Smooth muscle cell (in vitro differentiated cells): ENCODE measurements at regions not wholly inside any gene's neighbourhood (a gene's known extent, or its start where the extent isn't known, plus 50 kb on each side); places are given as distances from the start of the nearest gene placed in this dataset.
A peak's percentile ranks its signal among the peaks of the same experiment; 100 is the strongest.
"Not testable (repeated sequence)": the region's sequence is repeated elsewhere in the genome, so short reads cannot be mapped to it uniquely, and the experiment has no call there.

ENCODE experiments used
- DNase-seq: peaks from one replicate; lab custom pipeline; 2025; ENCODE audit not compliant: unreplicated experiment; lab: John Stamatoyannopoulos, UW
- H2AFZ ChIP-seq: fragments of 200-600 bp; sonication (generic); 2 replicates; pipeline ENCODE4 v1.6.0; 2016; ENCODE audit warnings: antibody characterized with exemption, low read depth, mild to moderate bottlenecking
- H3F3A ChIP-seq: fragments of 200-600 bp; sonication (generic); 2 replicates; pipeline ENCODE4 v1.6.0; 2017; ENCODE audit warnings: antibody characterized with exemption, low read depth
- H3K27ac ChIP-seq: fragments of 200-600 bp; sonication (generic); 2 replicates; pipeline ENCODE4 v1.5.1; 2016; ENCODE audit warnings: low read depth, mild to moderate bottlenecking
- H3K27me3 ChIP-seq: fragments of 200-600 bp; sonication (generic); 2 replicates; pipeline ENCODE4 v1.6.1; 2016; ENCODE audit warnings: low read depth, mild to moderate bottlenecking
- H3K36me3 ChIP-seq: fragments of 200-600 bp; sonication (generic); 2 replicates; pipeline ENCODE4 v1.5.1; 2016; ENCODE audit warnings: low read depth
- H3K4me1 ChIP-seq: fragments of 200-600 bp; sonication (generic); 2 replicates; pipeline ENCODE4 v1.5.1; 2016; ENCODE audit warnings: low read depth
- H3K4me2 ChIP-seq: fragments of 200-600 bp; sonication (generic); 2 replicates; pipeline ENCODE4 v1.6.0; 2016; ENCODE audit warnings: mild to moderate bottlenecking
- H3K4me3 ChIP-seq: fragments of 200-600 bp; sonication (generic); 2 replicates; pipeline ENCODE4 v1.5.1; 2016; ENCODE audit warnings: mild to moderate bottlenecking
- H3K79me2 ChIP-seq: fragments of 200-600 bp; sonication (generic); 2 replicates; pipeline ENCODE4 v1.6.0; 2016; ENCODE audit warnings: low read depth, mild to moderate bottlenecking
- H3K9ac ChIP-seq: fragments of 200-600 bp; sonication (generic); 2 replicates; pipeline ENCODE4 v1.6.0; 2016; ENCODE audit warnings: low read depth
- H3K9me3 ChIP-seq: fragments of 200-600 bp; sonication (generic); replicated peaks from 2 replicates; pipeline ENCODE4 v1.5.1; 2016; ENCODE audit warnings: low read depth
- H4K20me1 ChIP-seq: fragments of 200-600 bp; sonication (generic); 2 replicates; pipeline ENCODE4 v1.6.0; 2016; ENCODE audit warnings: low read depth
- CTCF ChIP-seq: fragments of 200-600 bp; sonication (generic); IDR thresholded peaks from 2 replicates; pipeline ENCODE4 v1.5.1; 2017; ENCODE audit warnings: borderline replicate concordance, mild to moderate bottlenecking, antibody characterized with exemption; ENCODE audit not compliant: insufficient read depth, poor library complexity, severe bottlenecking
- WGBS: methylation state at CpG from one replicate; pipeline ENCODE4 v1.1.7; 2016; ENCODE audit warnings: low lambda C conversion rate; 5-methylcytosine and 5-hydroxymethylcytosine counted together

- Histone ChIP-seq H3K4me3 (no peak overlapping the region), H3K36me3 (no peaks in the 10 kb centered on the region), H3K9ac (no peak overlapping the region), H4K20me1 (no peaks in the 10 kb centered on the region), H3K27me3 (no peaks in the 10 kb centered on the region), H3K27ac (no peak overlapping the region), H3K4me1 (no peaks in the 10 kb centered on the region), H2AFZ (no peak overlapping the region), H3K79me2 (no peaks in the 10 kb centered on the region), H3F3A (peaks cover 3% of the 10 kb centered on the region), H3K4me2 (no peak overlapping the region), H3K9me3 (no peaks in the 10 kb centered on the region)
- 63% methylated on average over 3 of the region's 3 CpGs for WGBS
- no peak for DNase-seq
- TF ChIP-seq CTCF, result no peak
These were observed 261.1 kb downstream of the ANAPC1 start for GRCh38 chr2:111622859-111623258.

- H3K27ac ChIP-seq, result no peak overlapping the region
- no peak for DNase-seq
These were observed 260.6 kb downstream of the ANAPC1 start for GRCh38 chr2:111623380-111623779.

GRCh38 chr2:111624411-111625156, 259.4 kb downstream of the ANAPC1 start:
- no peaks in the 10 kb centered on the region for H3K27me3 ChIP-seq
- peaks cover 5% of the 10 kb centered on the region for H3K9me3 ChIP-seq
- no peaks in the 10 kb centered on the region for H4K20me1 ChIP-seq
- no peak overlapping the region for H3K4me3 ChIP-seq
- no peaks in the 10 kb centered on the region for H3K79me2 ChIP-seq
- H3K9ac ChIP-seq, result no peak overlapping the region
- no peak overlapping the region for H2AFZ ChIP-seq
- peak overlapping the region; percentile 11 for H3K27ac ChIP-seq
- no peak for DNase-seq
- no peak for TF ChIP-seq CTCF
- no peaks in the 10 kb centered on the region for H3K36me3 ChIP-seq
- 25% methylated on average over 3 of the region's 3 CpGs for WGBS
- H3F3A ChIP-seq, result peaks cover 3% of the 10 kb centered on the region
- peak overlapping the region; percentile 56 for H3K4me2 ChIP-seq
- no peaks in the 10 kb centered on the region for H3K4me1 ChIP-seq

More at GRCh38 chr2:111623380-111623779, 260.6 kb downstream of the ANAPC1 start:
- Histone ChIP-seq H3K36me3 (no peaks in the 10 kb centered on the region), H4K20me1 (no peaks in the 10 kb centered on the region), H3K4me1 (no peaks in the 10 kb centered on the region), H3K27me3 (no peaks in the 10 kb centered on the region), H3F3A (peaks cover 3% of the 10 kb centered on the region), H3K9me3 (no peaks in the 10 kb centered on the region), H2AFZ (no peak overlapping the region), H3K79me2 (no peaks in the 10 kb centered on the region), H3K4me2 (no peak overlapping the region), H3K4me3 (no peak overlapping the region), H3K9ac (no peak overlapping the region)
- no peak for TF ChIP-seq CTCF
- 91% methylated on average over 3 of the region's 3 CpGs for WGBS

- H3K9ac ChIP-seq, H3K9me3 ChIP-seq, H3K79me2 ChIP-seq, DNase-seq, H3F3A ChIP-seq, H3K36me3 ChIP-seq, H3K4me3 ChIP-seq, H3K27me3 ChIP-seq, H4K20me1 ChIP-seq, H3K4me1 ChIP-seq, H2AFZ ChIP-seq: not testable (repeated sequence)
- Histone ChIP-seq H3K27ac (peak overlapping the region; percentile 11), H3K4me2 (peak overlapping the region; percentile 56)
- WGBS, result 89% methylated on average over 12 of the region's 12 CpGs
These were observed 258.8 kb downstream of the ANAPC1 start for GRCh38 chr2:111625157-111625537.
